Activated T-cell treated with anti-CD3 and anti-CD28 coated beads for 48 hours (primary cell): ENCODE measurements at regions not wholly inside any gene's neighbourhood (a gene's known extent, or its start where the extent isn't known, plus 50 kb on each side); places are given as distances from the start of the nearest gene placed in this dataset.
"Not testable (repeated sequence)": the region's sequence is repeated elsewhere in the genome, so short reads cannot be mapped to it uniquely, and the experiment has no call there.

Source experiments
- DNase-seq: peaks from one replicate; pipeline ENCODE4 v3.0.0-alpha.2; 2020; ENCODE audit warnings: low read depth

- no peak for DNase-seq
These were observed 71.4 kb upstream of the SMIM23 start for GRCh38 chr5:171714261-171714660.

- DNase-seq: no peak
These were observed 70.8 kb upstream of the SMIM23 start for GRCh38 chr5:171714851-171715250.

- DNase-seq: no peak
These were observed 70.1 kb upstream of the SMIM23 start for GRCh38 chr5:171715551-171715950.

- no peak for DNase-seq
These were observed 65.5 kb upstream of the SMIM23 start for GRCh38 chr5:171720086-171720485.

GRCh38 chr5:171721464-171721863 lies 64.2 kb upstream of the SMIM23 start:
- DNase-seq: no peak

- no peak for DNase-seq
These were observed 61.0 kb upstream of the SMIM23 start for GRCh38 chr5:171724468-171725204.

- no peak for DNase-seq
These were observed 60.4 kb upstream of the SMIM23 start for GRCh38 chr5:171725205-171725601.

- not testable (repeated sequence) for DNase-seq
These were observed 58.8 kb upstream of the SMIM23 start for GRCh38 chr5:171726819-171727218.

- DNase-seq: no peak
These were observed 56.9 kb upstream of the SMIM23 start for GRCh38 chr5:171728686-171729085.
